Lower leg skin (tissue), 4 donors: ENCODE measurements at regions not wholly inside any gene's neighbourhood (a gene's known extent, or its start where the extent isn't known, plus 50 kb on each side); places are given as distances from the start of the nearest gene placed in this dataset.

Source experiments
- DNase-seq, 2 donors: peaks; one replicate each; pipeline ENCODE4 v3.0.0-alpha.2; 2019; ENCODE audit warnings: low spot score in 2 of 2
- H3K4me3 ChIP-seq: fragments of 200-600 bp; sonication (generic); 2 replicates; pipeline ENCODE4 v1.5.1; 2017; ENCODE audit warnings: mild to moderate bottlenecking, low read depth; ENCODE audit not compliant: poor library complexity, severe bottlenecking
- CTCF ChIP-seq, 3 donors: fragments of 450-650 bp; IDR thresholded peaks; one replicate each; pipeline ENCODE4 v1.5.1; 2016; ENCODE audit warnings: antibody characterized with exemption in 3 of 3, mild to moderate bottlenecking in 3 of 3, moderate library complexity in 2 of 3
- POLR2A ChIP-seq, 2 donors: fragments of 450-650 bp; IDR thresholded peaks; one replicate each; pipeline ENCODE4 v1.6.1; 2016 to 2017; ENCODE audit warnings: antibody characterized with exemption in 2 of 2, mild to moderate bottlenecking in 1 of 2, moderate library complexity in 1 of 2
- WGBS, 2 donors: methylation state at CpG; one replicate each; pipeline ENCODE4 v1.1.5; 2018; 5-methylcytosine and 5-hydroxymethylcytosine counted together
- intact Hi-C: fragments of 100-400 bp; cut with DNase I; formaldehyde crosslinking; loops from one replicate; pipeline ENCODE4 v1.15.0; 2023; ENCODE audit warnings: low total_unique reads

GRCh38 chr20:16189371-16189770 lies 383.9 kb downstream of the KIF16B start:
- no peak for TF ChIP-seq CTCF (IDR thresholded peaks at IDR 0.05)
- H3K4me3 ChIP-seq = no peak overlapping the region
- intact Hi-C loops = no loop called here
- WGBS, 2 donors = 66 to 74% methylated on average over 4 of the region's 4 CpGs
- no peak for DNase-seq

GRCh38 chr20:16187956-16188616 lies 385.2 kb downstream of the KIF16B start:
- intact Hi-C loops = no loop called here
- H3K4me3 ChIP-seq = no peak overlapping the region
- no peak for TF ChIP-seq POLR2A (IDR thresholded peaks at IDR 0.05)
- no peak for TF ChIP-seq CTCF (IDR thresholded peaks at IDR 0.05)
- 87 to 98% methylated on average over 2 of the region's 2 CpGs for WGBS, 2 donors
- DNase-seq = no peak

GRCh38 chr20:16179919-16180318 lies 393.3 kb downstream of the KIF16B start:
- no peak for DNase-seq
- intact Hi-C loops = no loop called here
- 85 to 87% methylated on average over 3 of the region's 3 CpGs for WGBS, 2 donors
- TF ChIP-seq POLR2A (IDR thresholded peaks at IDR 0.05) (no peak), CTCF (IDR thresholded peaks at IDR 0.05) (no peak)
- no peak overlapping the region for H3K4me3 ChIP-seq

- intact Hi-C loops = no loop called here
Measured at GRCh38 chr20:16179371-16179770, 393.9 kb downstream of the KIF16B start.

GRCh38 chr20:16178546-16179135 lies 394.6 kb downstream of the KIF16B start:
- no peak for TF ChIP-seq POLR2A (IDR thresholded peaks at IDR 0.05)
- no peak for TF ChIP-seq CTCF (IDR thresholded peaks at IDR 0.05)
- WGBS, 2 donors = 75 to 77% methylated on average over 5 of the region's 5 CpGs
- intact Hi-C loops = no loop called here
- H3K4me3 ChIP-seq = no peak overlapping the region
- DNase-seq = no peak

More at GRCh38 chr20:16179371-16179770, 393.9 kb downstream of the KIF16B start:
- WGBS, 2 donors = 24 to 56% methylated on average over 1 of the region's 1 CpG
- DNase-seq = no peak
- no peak overlapping the region for H3K4me3 ChIP-seq
- TF ChIP-seq CTCF (IDR thresholded peaks at IDR 0.05) (no peak), POLR2A (IDR thresholded peaks at IDR 0.05) (no peak)
